Activated B cell treated with CpG ODN at 0.5 μM for 24 hours (primary cell): ENCODE measurements at regions not wholly inside any gene's neighbourhood (a gene's known extent, or its start where the extent isn't known, plus 50 kb on each side); places are given as distances from the start of the nearest gene placed in this dataset.

ENCODE experiments used
- ATAC-seq: fragments of 200-7000 bp; cut with Tn5 transposase; one replicate; pipeline ENCODE4 v1.10.0; 2021; ENCODE audit warnings: low read depth, mild to moderate bottlenecking, moderate library complexity
- CTCF ChIA-PET: fragments of 350-600 bp; sonication (Branson Sonifier 250); formaldehyde crosslinking; loops from one replicate; lab custom pipeline; 2021; ENCODE audit warnings: antibody characterized with exemption; lab: Charles Lee
- POLR2A ChIA-PET: fragments of 350-600 bp; sonication (Branson Sonifier 250); formaldehyde crosslinking; loops from one replicate; lab custom pipeline; 2021; ENCODE audit warnings: antibody characterized with exemption; lab: Charles Lee
- DNase-seq: peaks from one replicate; pipeline ENCODE4 v3.0.0; 2022
- H3K27ac Mint-ChIP-seq: one replicate; pipeline ENCODE4 v1.8.0; 2020; ENCODE audit warnings: mixed read lengths
- H3K27me3 Mint-ChIP-seq: one replicate; pipeline ENCODE4 v1.8.0; 2021; ENCODE audit warnings: mixed read lengths
- H3K36me3 Mint-ChIP-seq: one replicate; pipeline ENCODE4 v1.8.0; 2021; ENCODE audit warnings: low read depth, mixed read lengths
- H3K4me1 Mint-ChIP-seq: one replicate; pipeline ENCODE4 v1.8.0; 2021; ENCODE audit warnings: mixed read lengths
- H3K4me3 Mint-ChIP-seq: one replicate; pipeline ENCODE4 v1.8.0; 2020; ENCODE audit warnings: mild to moderate bottlenecking, mixed read lengths
- H3K9me3 Mint-ChIP-seq: one replicate; pipeline ENCODE4 v1.8.0; 2020; ENCODE audit warnings: mixed read lengths
- CTCF ChIP-seq: fragments of 200-600 bp; IDR thresholded peaks from one replicate; pipeline ENCODE4 v1.8.0; 2022; ENCODE audit warnings: antibody characterized with exemption, mild to moderate bottlenecking
- intact Hi-C: fragments of 100-400 bp; cut with micrococcal nuclease; formaldehyde crosslinking; loops from one replicate; pipeline ENCODE4 v1.15.1; 2024

GRCh38 chr16:48810803-48811453 lies 200.9 kb upstream of the N4BP1 start:
- ChIA-PET CTCF (no interaction called here), POLR2A (no interaction called here)
- no peak for DNase-seq
- no peak overlapping the region for H3K4me3 Mint-ChIP-seq
- ATAC-seq = no peak
- H3K9me3 Mint-ChIP-seq = no peaks in the 10 kb centered on the region
- peaks cover 30% of the 10 kb centered on the region for H3K27me3 Mint-ChIP-seq
- TF ChIP-seq CTCF = no peak
- intact Hi-C loops = no loop called here
- no peaks in the 10 kb centered on the region for H3K36me3 Mint-ChIP-seq
- H3K4me1 Mint-ChIP-seq = no peaks in the 10 kb centered on the region
- H3K27ac Mint-ChIP-seq = no peak overlapping the region

DNA sequence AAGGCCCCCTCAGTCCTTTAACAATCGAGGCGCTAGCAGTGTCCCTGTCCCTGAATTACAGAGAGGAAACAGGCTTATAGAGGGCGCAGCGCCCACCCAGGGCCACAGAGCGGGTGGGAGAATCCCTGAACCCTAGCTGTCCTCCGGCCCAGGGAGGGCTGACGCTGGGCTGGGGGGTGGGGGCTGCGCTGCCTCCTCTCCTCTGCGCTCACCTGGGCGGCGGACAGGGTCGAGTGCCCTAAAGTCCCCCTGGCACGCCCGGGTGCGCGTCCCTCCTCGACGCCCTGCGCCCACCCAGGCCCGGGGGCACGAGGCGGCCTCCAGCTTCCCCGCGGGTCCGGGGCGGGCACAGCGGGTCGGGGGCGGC lies 200.4 kb upstream of the N4BP1 start:
- Mint-ChIP-seq H3K36me3 (no peaks in the 10 kb centered on the region), H3K4me3 (no peak overlapping the region), H3K27ac (no peak overlapping the region), H3K9me3 (peaks cover 2% of the 10 kb centered on the region), H3K27me3 (peaks cover 33% of the 10 kb centered on the region), H3K4me1 (no peaks in the 10 kb centered on the region)
- ATAC-seq (no peak), DNase-seq (no peak)
- TF ChIP-seq CTCF = no peak
- intact Hi-C loops = no loop called here
- CTCF ChIA-PET = no interaction called here
- POLR2A ChIA-PET = no interaction called here

DNA sequence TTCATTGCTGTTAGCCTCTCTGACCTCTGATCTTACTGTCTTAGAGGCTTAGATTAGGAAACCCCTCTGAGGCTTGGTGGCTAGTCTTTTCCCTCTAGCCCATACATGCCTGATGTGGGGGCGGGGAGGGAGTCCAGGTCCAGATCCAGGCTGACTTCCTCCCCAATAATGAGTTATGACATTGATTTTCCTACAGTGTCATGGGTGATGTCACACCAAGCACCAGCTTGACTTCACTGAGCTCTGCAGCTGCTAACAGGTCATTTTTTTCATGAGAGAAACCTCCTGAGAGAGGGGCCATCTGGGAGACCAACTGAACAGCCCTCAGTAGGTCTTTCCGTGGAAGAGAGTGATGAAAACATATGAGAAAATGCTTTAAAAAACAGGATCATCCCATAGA lies 180.2 kb upstream of the N4BP1 start:
- Mint-ChIP-seq H3K27me3 (no peaks in the 10 kb centered on the region), H3K4me3 (no peak overlapping the region), H3K4me1 (no peaks in the 10 kb centered on the region), H3K9me3 (peaks cover 4% of the 10 kb centered on the region), H3K36me3 (no peaks in the 10 kb centered on the region), H3K27ac (no peak overlapping the region)
- ChIA-PET POLR2A (no interaction called here), CTCF (no interaction called here)
- intact Hi-C loops = no loop called here
- no peak for DNase-seq
- no peak for ATAC-seq
- TF ChIP-seq CTCF = no peak

- ATAC-seq = no peak
- no peaks in the 10 kb centered on the region for H3K36me3 Mint-ChIP-seq
- no peak for TF ChIP-seq CTCF
- intact Hi-C loops = no loop called here
- DNase-seq = no peak
- H3K4me3 Mint-ChIP-seq = no peak overlapping the region
- peaks cover 4% of the 10 kb centered on the region for H3K9me3 Mint-ChIP-seq
- no peak overlapping the region for H3K27ac Mint-ChIP-seq
- H3K4me1 Mint-ChIP-seq = no peaks in the 10 kb centered on the region
- ChIA-PET POLR2A (no interaction called here), CTCF (no interaction called here)
- no peaks in the 10 kb centered on the region for H3K27me3 Mint-ChIP-seq
Measured at GRCh38 chr16:48788475-48788874, 178.5 kb upstream of the N4BP1 start.

GRCh38 chr16:48745541-48745940 lies 135.6 kb upstream of the N4BP1 start:
- Mint-ChIP-seq H3K36me3 (no peaks in the 10 kb centered on the region), H3K27ac (no peak overlapping the region), H3K4me1 (no peaks in the 10 kb centered on the region), H3K27me3 (peaks cover 3% of the 10 kb centered on the region), H3K9me3 (peaks cover 6% of the 10 kb centered on the region), H3K4me3 (no peak overlapping the region)
- no peak for TF ChIP-seq CTCF
- no peak for DNase-seq
- ATAC-seq = no peak
- intact Hi-C loops = no loop called here
- ChIA-PET POLR2A (no interaction called here), CTCF (no interaction called here)
